ENCODE measurements at regions not wholly inside any gene's neighbourhood (a gene's known extent, or its start where the extent isn't known, plus 50 kb on each side); places are given as distances from the start of the nearest gene placed in this dataset.

GRCh38 chr1:99397863-99398262 lies 133.6 kb downstream of the PLPPR4 start:
- TF ChIP-seq CTCF (IDR thresholded peaks at IDR 0.05; ENCODE audit: insufficient read depth, low read length) (no peak), GABPA (IDR thresholded peaks at IDR 0.05; ENCODE audit: low read depth) (no peak)

All from HL-60 (cell line).